GM18868 (cell line): ENCODE measurements at regions not wholly inside any gene's neighbourhood (a gene's known extent, or its start where the extent isn't known, plus 50 kb on each side); places are given as distances from the start of the nearest gene placed in this dataset.

ENCODE experiments used
- ATAC-seq: cut with Tn5 transposase; IDR thresholded peaks from one replicate; pipeline ENCODE4 v1.9.1; 2021; ENCODE audit warnings: mild to moderate bottlenecking, moderate library complexity; ENCODE audit not compliant: unreplicated experiment

DNA sequence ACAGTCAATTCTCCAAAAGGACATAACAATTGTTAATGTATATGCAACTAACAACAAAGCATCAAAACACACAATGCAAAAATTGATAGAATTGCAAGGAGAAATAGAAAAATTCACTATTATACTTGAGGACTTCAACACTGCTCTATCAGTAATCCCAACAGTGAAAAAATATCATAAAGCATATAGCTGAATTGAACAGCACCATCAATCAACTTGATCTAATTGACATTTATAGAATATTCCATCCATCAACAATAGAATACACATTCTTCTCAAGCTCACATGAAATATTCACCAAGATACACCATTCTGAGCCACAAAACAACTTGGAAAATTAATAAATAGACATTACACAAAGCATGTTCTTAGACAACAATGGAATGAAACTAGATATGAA is 60.1 kb upstream of the ASXL3 start:
- ATAC-seq, result no peak

DNA sequence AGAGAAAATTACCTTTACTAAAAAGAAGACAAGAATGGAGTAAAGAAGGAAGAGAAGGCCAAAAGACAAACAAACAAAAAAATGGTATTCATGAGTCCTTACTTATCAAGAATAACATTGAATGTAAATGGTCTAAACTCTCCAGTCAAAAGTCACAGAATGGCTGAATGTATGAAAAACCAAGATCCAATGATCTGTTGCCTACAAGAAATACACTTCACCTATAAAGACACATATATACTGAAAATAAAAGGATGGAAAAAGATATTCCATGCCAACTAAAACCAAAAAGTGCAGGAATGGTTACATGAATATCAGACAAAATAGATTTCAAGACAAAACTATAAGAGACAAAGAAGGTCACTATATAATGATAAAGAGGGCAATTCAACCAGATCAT is 65.0 kb upstream of the ASXL3 start:
- ATAC-seq, result no peak

DNA sequence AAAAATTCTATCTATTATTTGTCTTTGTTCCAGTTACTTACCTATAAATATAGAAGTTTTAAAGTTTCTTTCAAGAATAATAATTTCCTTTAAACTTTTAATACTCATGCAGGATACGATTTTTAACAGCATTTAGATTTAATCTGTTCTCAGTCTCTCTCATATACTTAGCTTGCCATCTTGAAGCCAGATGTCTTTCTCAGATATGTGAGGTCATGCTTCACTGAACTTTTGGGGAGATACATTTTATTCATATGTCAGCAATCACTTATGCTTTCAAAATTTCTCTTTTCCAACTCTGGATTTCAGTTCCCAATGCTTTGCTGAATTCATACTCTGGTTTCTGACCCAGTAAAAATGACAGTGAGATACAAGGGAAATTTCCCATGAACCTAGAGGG is 66.5 kb upstream of the CCDC178 start:
- ATAC-seq, result no peak

DNA sequence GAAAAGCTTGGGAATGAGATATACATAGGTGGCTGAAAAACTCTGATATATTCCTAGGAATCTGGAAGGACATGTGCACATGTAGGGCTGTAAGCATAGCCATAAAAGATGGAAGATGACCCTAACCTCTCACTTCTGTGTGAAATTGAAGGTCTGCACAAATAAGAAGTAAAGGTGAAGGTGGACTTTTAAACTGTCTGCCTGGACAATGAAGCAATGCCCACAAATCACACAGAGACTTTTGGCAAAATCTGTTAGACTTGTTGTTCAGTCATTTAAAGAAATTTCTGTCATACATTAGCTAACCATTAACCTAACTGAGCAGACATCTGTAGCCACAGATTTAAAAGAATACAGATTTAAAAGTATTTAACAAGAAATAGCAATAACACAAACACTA is 65.3 kb upstream of the CCDC178 start:
- no peak for ATAC-seq

DNA sequence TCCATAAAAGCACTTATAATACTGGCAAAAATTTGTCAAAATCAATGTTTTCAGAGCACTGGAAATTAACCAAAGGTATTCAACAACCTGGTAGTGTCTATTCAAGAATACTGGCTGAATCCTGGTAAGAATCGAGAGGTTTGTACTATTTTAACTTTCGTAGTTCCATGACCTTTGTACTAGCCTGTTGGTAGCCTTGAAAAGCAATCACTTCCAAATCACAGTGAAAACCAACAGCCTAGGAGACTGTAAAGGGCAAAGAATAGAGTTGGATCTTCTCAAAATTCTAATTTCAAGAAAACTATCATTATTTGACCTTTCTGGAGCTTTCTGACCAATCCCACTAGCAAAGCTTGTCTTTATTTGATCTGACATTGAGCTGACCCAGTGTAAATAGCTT is 64.8 kb upstream of the CCDC178 start:
- ATAC-seq, result no peak

DNA sequence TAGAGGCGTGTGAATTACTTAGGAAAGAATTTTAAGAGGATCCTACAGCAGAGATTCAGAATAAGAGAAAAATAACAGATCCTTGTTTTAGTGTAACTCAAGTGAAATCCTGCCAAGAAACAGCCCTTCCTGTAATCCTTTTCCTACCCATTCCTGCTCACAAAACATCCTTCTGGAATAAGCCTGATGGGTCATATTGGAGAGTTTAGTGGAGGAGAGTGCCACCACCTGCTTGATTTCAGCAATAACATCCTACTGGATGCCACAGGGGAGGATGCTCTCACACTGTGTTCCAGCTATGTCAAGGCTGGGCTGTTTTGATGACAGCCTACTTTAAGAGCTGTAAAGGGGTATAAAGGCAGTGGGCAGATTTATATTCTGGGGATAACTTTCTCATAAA is 54.8 kb upstream of the CCDC178 start:
- ATAC-seq, result peak; percentile 67
